GM19397 (cell line): ENCODE measurements at regions not wholly inside any gene's neighbourhood (a gene's known extent, or its start where the extent isn't known, plus 50 kb on each side); places are given as distances from the start of the nearest gene placed in this dataset.

Experiments
- ATAC-seq: cut with Tn5 transposase; IDR thresholded peaks from one replicate; pipeline ENCODE4 v1.9.1; 2021; ENCODE audit warnings: mild to moderate bottlenecking, moderate library complexity; ENCODE audit not compliant: unreplicated experiment

- ATAC-seq, result no peak
Observed at GRCh38 chr12:58186401-58186800, 245.0 kb downstream of the ATP23 start.

GRCh38 chr12:58186914-58187313, 245.5 kb downstream of the ATP23 start:
- no peak for ATAC-seq

GRCh38 chr12:58189030-58189429, 247.7 kb downstream of the ATP23 start:
- no peak for ATAC-seq

GRCh38 chr12:58189893-58190292, 248.5 kb downstream of the ATP23 start:
- ATAC-seq, result no peak

- no peak for ATAC-seq
Observed at GRCh38 chr12:58190618-58191017, 249.3 kb downstream of the ATP23 start.

- ATAC-seq, result no peak
Observed at GRCh38 chr12:58196971-58197370, 255.6 kb downstream of the ATP23 start.

- ATAC-seq, result no peak
Observed at GRCh38 chr12:58202933-58203718, 261.8 kb downstream of the ATP23 start.

GRCh38 chr12:58204071-58204470, 262.7 kb downstream of the ATP23 start:
- ATAC-seq, result no peak

GRCh38 chr12:58206876-58207275, 265.5 kb downstream of the ATP23 start:
- no peak for ATAC-seq

- ATAC-seq, result no peak
Observed at GRCh38 chr12:58211211-58211610, 269.8 kb downstream of the ATP23 start.

- ATAC-seq, result no peak
Observed at GRCh38 chr12:58217130-58217529, 275.8 kb downstream of the ATP23 start.

GRCh38 chr12:58224536-58225105, 283.3 kb downstream of the ATP23 start:
- ATAC-seq, result no peak

GRCh38 chr12:58225203-58225877, 284.0 kb downstream of the ATP23 start:
- no peak for ATAC-seq

GRCh38 chr12:58233886-58234285, 292.5 kb downstream of the ATP23 start:
- ATAC-seq, result no peak

GRCh38 chr12:58238411-58238810, 297.0 kb downstream of the ATP23 start:
- ATAC-seq, result no peak

GRCh38 chr12:58241099-58241498, 299.7 kb downstream of the ATP23 start:
- ATAC-seq, result no peak

- ATAC-seq, result no peak
Observed at GRCh38 chr12:58242796-58243630, 301.6 kb downstream of the ATP23 start.

GRCh38 chr12:58247633-58248032, 306.3 kb downstream of the ATP23 start:
- no peak for ATAC-seq

- ATAC-seq, result no peak
Observed at GRCh38 chr12:58248599-58248998, 307.2 kb downstream of the ATP23 start.

GRCh38 chr12:58249610-58250009, 308.2 kb downstream of the ATP23 start:
- ATAC-seq, result no peak

GRCh38 chr12:58250077-58250476, 308.7 kb downstream of the ATP23 start:
- ATAC-seq, result no peak
